GM12878 (cell line): ENCODE measurements at regions not wholly inside any gene's neighbourhood (a gene's known extent, or its start where the extent isn't known, plus 50 kb on each side); places are given as distances from the start of the nearest gene placed in this dataset.

Experiments
- ATAC-seq: fragments of 200-7000 bp; cut with Tn5 transposase; 3 replicates; pipeline ENCODE4 v1.9.1; 2020; ENCODE audit warnings: mild to moderate bottlenecking, moderate library complexity
- BruUV-seq: library from RNA; stranded (reverse); fragments of 400-500 nt; replicated peaks from 2 replicates; lab custom pipeline; 2021; lab: Mats Ljungman, UMichigan
- CTCF ChIA-PET: fragments of 300-600 bp; sonication (Branson Sonifier 250); formaldehyde crosslinking; extraction: SDS; loops from one replicate; lab custom pipeline; 2021; ENCODE audit warnings: inconsistent platforms; lab: Yijun Ruan, JAX
- POLR2A ChIA-PET: fragments of 350-600 bp; formaldehyde crosslinking; extraction: SDS; loops from one replicate; lab custom pipeline; 2021; ENCODE audit warnings: inconsistent platforms; lab: Charles Lee
- RAD21 ChIA-PET: fragments of 300-600 bp; sonication (Branson Sonifier 250); formaldehyde crosslinking; loops from one replicate; lab custom pipeline; 2023; ENCODE audit warnings: antibody characterized with exemption; ENCODE audit not compliant: unreplicated experiment; lab: Charles Lee
- SMC1A ChIA-PET: fragments of 300-600 bp; sonication (Branson Sonifier 250); formaldehyde crosslinking; loops from one replicate; lab custom pipeline; 2023; ENCODE audit not compliant: unreplicated experiment, uncharacterized antibody; lab: Charles Lee
- DNase-seq: peaks from one replicate; pipeline ENCODE4 v3.0.0-alpha.2; 2011; ENCODE audit warnings: low read depth, low spot score
- FAIRE-seq: peaks from 3 replicates; lab custom pipeline; 2011; peaks lifted over from hg19 to GRCh38; lab: Jason Lieb, UNC
- H2AFZ ChIP-seq: 2 replicates; pipeline ENCODE4 v1.6.0; 2011; ENCODE audit warnings: low read depth, low read length, control low read depth; ENCODE audit not compliant: control insufficient read depth
- H3K27ac ChIP-seq: 2 replicates; pipeline ENCODE4 v1.5.1; 2011; ENCODE audit warnings: control low read depth; ENCODE audit not compliant: control insufficient read depth, insufficient read depth
- H3K27me3 ChIP-seq, 2 experiments: replicated peaks in 1 of 2; 2 replicates each; pipeline versions ENCODE4 v1.6.0 to v1.6.1; 2011; ENCODE audit warnings: low read length in 1 of 2; ENCODE audit not compliant: control insufficient read depth in 2 of 2, insufficient read depth in 2 of 2
- H3K36me3 ChIP-seq, 2 experiments: 2 replicates each; pipeline ENCODE4 v1.5.1; 2011; ENCODE audit warnings: low read length in 1 of 2; ENCODE audit not compliant: control insufficient read depth in 2 of 2, insufficient read depth in 2 of 2
- H3K4me1 ChIP-seq: 2 replicates; pipeline ENCODE4 v1.6.1; 2011; ENCODE audit warnings: mild to moderate bottlenecking, low read length, moderate library complexity, mixed read lengths; ENCODE audit not compliant: control insufficient read depth, insufficient read depth
- H3K4me2 ChIP-seq: 2 replicates; pipeline ENCODE4 v1.6.0; 2011; ENCODE audit warnings: control low read depth; ENCODE audit not compliant: control insufficient read depth, insufficient read depth
- H3K4me3 ChIP-seq: fragments of 200-600 bp; sonication (generic); 2 replicates; pipeline ENCODE4 v1.5.1; 2016
- H3K79me2 ChIP-seq: 2 replicates; pipeline ENCODE4 v1.6.0; 2011; ENCODE audit warnings: low read length; ENCODE audit not compliant: control insufficient read depth, insufficient read depth
- H3K9ac ChIP-seq: 2 replicates; pipeline ENCODE4 v1.8.0; 2011; ENCODE audit warnings: low read length, control low read depth, mixed read lengths; ENCODE audit not compliant: control insufficient read depth, insufficient read depth
- H3K9me3 ChIP-seq: replicated peaks from 3 replicates; pipeline ENCODE4 v1.5.1; 2011; ENCODE audit warnings: mild to moderate bottlenecking, low read length; ENCODE audit not compliant: control insufficient read depth, insufficient read depth
- H4K20me1 ChIP-seq: 2 replicates; pipeline ENCODE4 v1.6.0; 2011; ENCODE audit not compliant: control insufficient read depth, insufficient read depth
- BMI1 ChIP-seq: fragments of 450-650 bp; IDR thresholded peaks from 2 replicates; pipeline ENCODE4 v1.6.1; 2016; ENCODE audit warnings: mild to moderate bottlenecking, moderate library complexity, borderline replicate concordance
- MEF2B ChIP-seq: fragments of 450-650 bp; IDR thresholded peaks from 2 replicates; pipeline ENCODE4 v1.6.1; 2018; ENCODE audit warnings: mild to moderate bottlenecking, moderate library complexity; ENCODE audit not compliant: partially characterized antibody, poor library complexity, severe bottlenecking
- MXI1 ChIP-seq: fragments of 150-350 bp; IDR thresholded peaks from 2 replicates; pipeline ENCODE4 v1.6.1; 2011; ENCODE audit warnings: low read depth, mild to moderate bottlenecking, inconsistent platforms, low read length, improper control_type of control experiment
- RFX5 ChIP-seq: IDR thresholded peaks from 2 replicates; pipeline ENCODE4 v1.6.1; 2011; ENCODE audit warnings: low read depth, low read length, improper control_type of control experiment
- SREBF1 ChIP-seq: IDR thresholded peaks from 2 replicates; pipeline ENCODE4 v1.6.1; 2012; ENCODE audit warnings: mild to moderate bottlenecking, low read length
- WRNIP1 ChIP-seq: IDR thresholded peaks from 2 replicates; pipeline ENCODE4 v1.6.1; 2011; ENCODE audit warnings: low read depth, low read length, improper control_type of control experiment, borderline replicate concordance
- WGBS: methylation state at CpG from one replicate; pipeline ENCODE4 v1.1.6; 2016; ENCODE audit warnings: low lambda C conversion rate; ENCODE audit not compliant: insufficient replicate concordance, insufficient coverage; ENCODE audit errors: missing lambda C conversion rate; 5-methylcytosine and 5-hydroxymethylcytosine counted together
- in situ Hi-C: fragments of 300-500 bp; cut with MboI; formaldehyde crosslinking; loops from 9 replicates; pipeline ENCODE4 v1.14.3; 2018; ENCODE audit warnings: mixed read lengths
- intact Hi-C: fragments of 100-400 bp; cut with micrococcal nuclease; formaldehyde crosslinking; loops from one replicate; pipeline ENCODE4 v1.14.2; 2022; ENCODE audit not compliant: unreplicated experiment
- TF ChIP-seq, protein P1 (sequence below): fragments of 450-650 bp; formaldehyde crosslinking; IDR thresholded peaks from 2 replicates; pipeline ENCODE4 v1.4.0; 2022; ENCODE audit warnings: mild to moderate bottlenecking, moderate library complexity

DNA sequence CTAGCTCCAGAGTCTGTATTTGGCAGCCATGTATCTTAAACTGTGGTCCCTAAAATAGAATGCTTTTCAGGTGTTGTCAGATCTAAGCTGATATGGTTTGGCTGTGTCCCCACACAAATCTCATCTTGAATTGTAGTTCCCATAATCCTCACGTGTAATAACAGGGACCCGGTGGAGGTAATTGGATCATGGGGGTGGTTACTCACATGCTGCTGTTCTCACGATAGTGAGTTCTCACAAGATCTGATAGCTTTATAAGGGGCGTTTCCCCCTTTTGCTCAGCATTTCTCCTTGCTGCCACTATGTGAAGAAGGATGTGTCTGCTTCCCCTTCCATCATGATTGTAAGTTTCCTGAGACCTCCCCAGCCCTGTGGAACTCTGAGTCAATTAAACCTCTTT lies 199.9 kb upstream of the ISX start:
- ATAC-seq (no peak), DNase-seq (no peak), FAIRE-seq (no peak)
- H4K20me1 ChIP-seq, result no peaks in the 10 kb centered on the region
- ChIA-PET CTCF (no interaction called here), SMC1A (no interaction called here), POLR2A (no interaction called here), RAD21 (no interaction called here)
- no peak overlapping the region for H2AFZ ChIP-seq
- BruUV-seq, result no TSS peak
- H3K27ac ChIP-seq, result no peak overlapping the region
- no peaks in the 10 kb centered on the region; the same call in 2 of the 3 replicates for H3K9me3 ChIP-seq
- no peaks in the 10 kb centered on the region for H3K79me2 ChIP-seq
- H3K4me3 ChIP-seq, result no peak overlapping the region
- in situ Hi-C loops (no loop called here), intact Hi-C loops (no loop called here)
- H3K27me3 ChIP-seq, result no peaks in the 10 kb centered on the region
- no peaks in the 10 kb centered on the region for H3K4me1 ChIP-seq
- WGBS, result 26% methylated on average over 4 of the region's 4 CpGs
- TF ChIP-seq MXI1, result no peak
- TF ChIP-seq BMI1, result no peak
- no peak for TF ChIP-seq SREBF1
- TF ChIP-seq, protein P1, sequence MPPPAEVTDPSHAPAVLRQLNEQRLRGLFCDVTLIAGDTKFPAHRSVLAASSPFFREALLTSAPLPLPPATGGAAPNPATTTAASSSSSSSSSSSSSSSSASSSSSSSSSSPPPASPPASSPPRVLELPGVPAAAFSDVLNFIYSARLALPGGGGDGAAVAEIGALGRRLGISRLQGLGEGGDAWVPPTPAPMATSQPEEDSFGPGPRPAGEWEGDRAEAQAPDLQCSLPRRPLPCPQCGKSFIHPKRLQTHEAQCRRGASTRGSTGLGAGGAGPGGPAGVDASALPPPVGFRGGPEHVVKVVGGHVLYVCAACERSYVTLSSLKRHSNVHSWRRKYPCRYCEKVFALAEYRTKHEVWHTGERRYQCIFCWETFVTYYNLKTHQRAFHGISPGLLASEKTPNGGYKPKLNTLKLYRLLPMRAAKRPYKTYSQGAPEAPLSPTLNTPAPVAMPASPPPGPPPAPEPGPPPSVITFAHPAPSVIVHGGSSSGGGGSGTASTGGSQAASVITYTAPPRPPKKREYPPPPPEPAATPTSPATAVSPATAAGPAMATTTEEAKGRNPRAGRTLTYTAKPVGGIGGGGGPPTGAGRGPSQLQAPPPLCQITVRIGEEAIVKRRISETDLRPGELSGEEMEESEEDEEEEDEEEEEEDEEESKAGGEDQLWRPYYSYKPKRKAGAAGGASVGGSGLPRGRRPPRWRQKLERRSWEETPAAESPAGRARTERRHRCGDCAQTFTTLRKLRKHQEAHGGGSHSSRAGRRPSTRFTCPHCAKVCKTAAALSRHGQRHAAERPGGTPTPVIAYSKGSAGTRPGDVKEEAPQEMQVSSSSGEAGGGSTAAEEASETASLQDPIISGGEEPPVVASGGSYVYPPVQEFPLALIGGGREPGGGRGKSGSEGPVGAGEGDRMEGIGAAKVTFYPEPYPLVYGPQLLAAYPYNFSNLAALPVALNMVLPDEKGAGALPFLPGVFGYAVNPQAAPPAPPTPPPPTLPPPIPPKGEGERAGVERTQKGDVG (CRISPR knock-in tag), result no peak
- TF ChIP-seq RFX5, result no peak
- no peak for TF ChIP-seq WRNIP1
- TF ChIP-seq MEF2B, result no peak
- H3K36me3 ChIP-seq, result no peaks in the 10 kb centered on the region
- H3K9ac ChIP-seq, result no peak overlapping the region
- no peak overlapping the region for H3K4me2 ChIP-seq
